OCI-LY7 (cell line): ENCODE measurements at regions not wholly inside any gene's neighbourhood (a gene's known extent, or its start where the extent isn't known, plus 50 kb on each side); places are given as distances from the start of the nearest gene placed in this dataset.

Experiments
- BruUV-seq: library from RNA; stranded (reverse); fragments of 400-500 nt; replicated peaks from 2 replicates; lab custom pipeline; 2021; lab: Mats Ljungman, UMichigan
- CTCF ChIA-PET: fragments of 300-600 bp; sonication (Branson Sonifier 250); formaldehyde crosslinking; loops from one replicate; lab custom pipeline; 2022; ENCODE audit warnings: antibody characterized with exemption; ENCODE audit not compliant: unreplicated experiment; lab: Charles Lee
- POLR2A ChIA-PET: fragments of 300-600 bp; sonication (Branson Sonifier 250); formaldehyde crosslinking; loops from one replicate; lab custom pipeline; 2022; ENCODE audit warnings: antibody characterized with exemption; lab: Charles Lee
- DNase-seq: peaks from one replicate; pipeline ENCODE4 v3.0.0-alpha.2; 2015; ENCODE audit warnings: low spot score
- H2AFZ ChIP-seq: fragments of 200-600 bp; sonication (generic), shearing (Covaris generic); 2 replicates; pipeline ENCODE4 v1.6.1; 2014; ENCODE audit warnings: mild to moderate bottlenecking, antibody characterized with exemption, low read length, moderate library complexity
- H3K27ac ChIP-seq: fragments of 200-600 bp; sonication (generic); 2 replicates; pipeline ENCODE4 v1.5.1; 2014; ENCODE audit warnings: mixed run types, low read depth, mild to moderate bottlenecking, moderate library complexity, low read length, inconsistent platforms; ENCODE audit not compliant: poor library complexity, severe bottlenecking
- H3K36me3 ChIP-seq: fragments of 200-600 bp; sonication (generic); 2 replicates; pipeline ENCODE4 v1.6.1; 2014; ENCODE audit warnings: mild to moderate bottlenecking, antibody characterized with exemption, low read length, moderate library complexity, mixed read lengths; ENCODE audit not compliant: insufficient read depth
- H3K4me1 ChIP-seq: fragments of 200-600 bp; sonication (generic); 2 replicates; pipeline ENCODE4 v1.5.1; 2014; ENCODE audit warnings: mild to moderate bottlenecking, low read length; ENCODE audit not compliant: insufficient read depth, poor library complexity, severe bottlenecking
- H3K4me2 ChIP-seq: fragments of 200-600 bp; sonication (generic); 2 replicates; pipeline ENCODE4 v1.6.1; 2014; ENCODE audit warnings: mild to moderate bottlenecking, low read length
- H3K4me3 ChIP-seq: fragments of 200-600 bp; sonication (generic); 2 replicates; pipeline ENCODE4 v1.5.1; 2014; ENCODE audit warnings: mild to moderate bottlenecking, low read depth, low read length; ENCODE audit not compliant: poor library complexity, severe bottlenecking
- H3K79me2 ChIP-seq: fragments of 200-600 bp; sonication (generic); 2 replicates; pipeline ENCODE4 v1.6.1; 2016; ENCODE audit warnings: low read depth, mild to moderate bottlenecking, low read length, moderate library complexity, mixed read lengths; ENCODE audit not compliant: insufficient read depth
- H3K9me2 ChIP-seq: fragments of 200-600 bp; sonication (generic); 2 replicates; pipeline ENCODE4 v1.6.1; 2016; ENCODE audit warnings: mild to moderate bottlenecking, low read length, mixed read lengths; ENCODE audit not compliant: insufficient read depth
- H3K9me3 ChIP-seq: fragments of 200-600 bp; sonication (generic); 2 replicates; pipeline ENCODE4 v1.6.1; 2014; ENCODE audit warnings: mild to moderate bottlenecking, mixed run types, low read length, mixed read lengths
- H4K20me1 ChIP-seq: fragments of 200-600 bp; sonication (generic); 2 replicates; pipeline ENCODE4 v1.6.1; 2014; ENCODE audit warnings: mild to moderate bottlenecking, antibody characterized with exemption, low read length, moderate library complexity, mixed read lengths; ENCODE audit not compliant: insufficient read depth
- EZH2phosphoT487 ChIP-seq: fragments of 200-600 bp; sonication (generic); IDR thresholded peaks from 2 replicates; pipeline ENCODE4 v1.6.1; 2018; ENCODE audit warnings: low read depth, borderline replicate concordance, mild to moderate bottlenecking, mixed run types, antibody characterized with exemption, low read length, moderate library complexity, mixed read lengths
- intact Hi-C: fragments of 100-400 bp; cut with micrococcal nuclease; formaldehyde crosslinking; loops from one replicate; pipeline ENCODE4 v1.10.0; 2022; ENCODE audit not compliant: unreplicated experiment
- TF ChIP-seq, protein P1 (sequence below): fragments of 200-600 bp; sonication (generic); conservative IDR thresholded peaks from 2 replicates; pipeline ENCODE4 v1.5.1; 2014; ENCODE audit warnings: mild to moderate bottlenecking, antibody characterized with exemption, low read length, moderate library complexity, mixed read lengths

DNA sequence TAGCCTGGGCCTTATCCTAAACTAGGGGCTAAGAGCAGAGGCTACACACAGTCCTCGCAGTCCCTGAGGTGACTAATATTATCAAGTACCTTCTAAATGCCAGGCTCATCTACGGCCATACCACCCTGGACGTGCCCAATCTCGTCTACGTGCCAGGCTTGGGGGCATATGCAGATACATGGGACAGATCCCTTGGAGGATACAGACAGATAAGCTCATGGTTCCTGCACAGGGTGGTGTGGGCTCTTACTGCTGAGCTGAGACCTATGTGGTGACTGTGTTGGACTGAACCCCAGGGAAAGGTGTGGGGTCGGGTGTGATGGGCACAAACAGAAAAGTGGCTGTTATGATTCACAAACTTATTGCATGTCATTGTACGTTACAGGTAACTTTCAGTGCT is 268.4 kb upstream of the NEBL start:
- no peak overlapping the region for H3K27ac ChIP-seq
- no peaks in the 10 kb centered on the region for H3K4me1 ChIP-seq
- H2AFZ ChIP-seq = no peak overlapping the region
- ChIA-PET POLR2A (interaction anchor here (0.5 to 0.7 kb wide), 2 partner anchors 99 to 140 kb away, joined by 3 to 4 read pairs; no protein-coding TSS in a partner anchor), CTCF (no interaction called here)
- TF ChIP-seq EZH2phosphoT487 = no peak
- TF ChIP-seq, protein P1, sequence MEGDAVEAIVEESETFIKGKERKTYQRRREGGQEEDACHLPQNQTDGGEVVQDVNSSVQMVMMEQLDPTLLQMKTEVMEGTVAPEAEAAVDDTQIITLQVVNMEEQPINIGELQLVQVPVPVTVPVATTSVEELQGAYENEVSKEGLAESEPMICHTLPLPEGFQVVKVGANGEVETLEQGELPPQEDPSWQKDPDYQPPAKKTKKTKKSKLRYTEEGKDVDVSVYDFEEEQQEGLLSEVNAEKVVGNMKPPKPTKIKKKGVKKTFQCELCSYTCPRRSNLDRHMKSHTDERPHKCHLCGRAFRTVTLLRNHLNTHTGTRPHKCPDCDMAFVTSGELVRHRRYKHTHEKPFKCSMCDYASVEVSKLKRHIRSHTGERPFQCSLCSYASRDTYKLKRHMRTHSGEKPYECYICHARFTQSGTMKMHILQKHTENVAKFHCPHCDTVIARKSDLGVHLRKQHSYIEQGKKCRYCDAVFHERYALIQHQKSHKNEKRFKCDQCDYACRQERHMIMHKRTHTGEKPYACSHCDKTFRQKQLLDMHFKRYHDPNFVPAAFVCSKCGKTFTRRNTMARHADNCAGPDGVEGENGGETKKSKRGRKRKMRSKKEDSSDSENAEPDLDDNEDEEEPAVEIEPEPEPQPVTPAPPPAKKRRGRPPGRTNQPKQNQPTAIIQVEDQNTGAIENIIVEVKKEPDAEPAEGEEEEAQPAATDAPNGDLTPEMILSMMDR = no peak
- intact Hi-C loops = no loop called here
- H4K20me1 ChIP-seq = no peaks in the 10 kb centered on the region
- DNase-seq = no peak
- BruUV-seq = no TSS peak
- H3K36me3 ChIP-seq = no peaks in the 10 kb centered on the region
- no peaks in the 10 kb centered on the region for H3K9me2 ChIP-seq
- H3K9me3 ChIP-seq = no peaks in the 10 kb centered on the region
- no peak overlapping the region for H3K4me2 ChIP-seq
- no peaks in the 10 kb centered on the region for H3K79me2 ChIP-seq
- H3K4me3 ChIP-seq = no peak overlapping the region

GRCh38 chr10:21164687-21165086 is 267.6 kb upstream of the NEBL start:
- Histone ChIP-seq H3K79me2 (no peaks in the 10 kb centered on the region), H3K27ac (no peak overlapping the region), H3K4me3 (no peak overlapping the region), H4K20me1 (no peaks in the 10 kb centered on the region), H2AFZ (no peak overlapping the region), H3K9me3 (no peaks in the 10 kb centered on the region), H3K4me1 (no peaks in the 10 kb centered on the region), H3K9me2 (no peaks in the 10 kb centered on the region), H3K36me3 (no peaks in the 10 kb centered on the region), H3K4me2 (no peak overlapping the region)
- TF ChIP-seq EZH2phosphoT487 = no peak
- TF ChIP-seq, protein P1 = no peak
- POLR2A ChIA-PET = no interaction called here
- BruUV-seq = no TSS peak
- intact Hi-C loops = no loop called here
- CTCF ChIA-PET = no interaction called here
- no peak for DNase-seq

DNA sequence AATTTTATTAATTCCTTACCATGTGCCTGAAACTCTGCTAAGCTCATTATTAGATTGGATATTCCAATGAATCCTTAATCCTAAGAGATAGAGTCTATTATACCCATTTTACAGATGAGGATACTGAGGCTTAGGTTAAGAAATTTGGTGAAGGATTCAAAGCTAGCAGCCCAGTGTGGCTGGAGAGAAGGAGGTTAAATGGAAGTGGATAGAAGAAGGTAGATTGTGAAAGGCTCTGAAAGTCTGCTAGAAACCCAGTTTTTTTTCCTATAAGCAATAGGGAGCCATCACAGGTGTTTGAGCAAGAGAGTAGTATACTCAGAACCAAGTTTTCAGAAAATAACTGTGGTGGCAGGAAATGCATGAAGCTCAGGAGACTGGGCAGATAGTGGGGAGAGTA is 265.8 kb upstream of the NEBL start:
- CTCF ChIA-PET = no interaction called here
- no TSS peak for BruUV-seq
- no peak overlapping the region for H3K4me3 ChIP-seq
- DNase-seq = no peak
- TF ChIP-seq, protein P1 = no peak
- TF ChIP-seq EZH2phosphoT487 = no peak
- no peaks in the 10 kb centered on the region for H3K4me1 ChIP-seq
- no peak overlapping the region for H3K27ac ChIP-seq
- intact Hi-C loops = no loop called here
- no peaks in the 10 kb centered on the region for H3K9me2 ChIP-seq
- H4K20me1 ChIP-seq = no peaks in the 10 kb centered on the region
- H3K79me2 ChIP-seq = no peaks in the 10 kb centered on the region
- no peak overlapping the region for H2AFZ ChIP-seq
- no peaks in the 10 kb centered on the region for H3K36me3 ChIP-seq
- no peaks in the 10 kb centered on the region for H3K9me3 ChIP-seq
- POLR2A ChIA-PET = no interaction called here
- no peak overlapping the region for H3K4me2 ChIP-seq
